ENCODE measurements at regions not wholly inside any gene's neighbourhood (a gene's known extent, or its start where the extent isn't known, plus 50 kb on each side); places are given as distances from the start of the nearest gene placed in this dataset.

GRCh38 chr12:127292736-127293135 lies 974.2 kb upstream of the TMEM132C start:
- TF ChIP-seq CTCF (conservative IDR thresholded peaks at IDR 0.05), result no peak
- Mint-ChIP-seq H3K36me3 (ENCODE audit: insufficient read depth in 1 of 3, low read depth in 3 of 3) (no peaks in the 10 kb centered on the region), H3K27ac (no peak overlapping the region), H3K9me3 (no peaks in the 10 kb centered on the region), H3K4me1 (peaks cover 2 to 4% of the 10 kb centered on the region in 2 experiments), H3K27me3 (ENCODE audit: low read depth) (peaks cover 5% of the 10 kb centered on the region), H3K4me3 (no peak overlapping the region)
- Histone ChIP-seq H3K4me1 (ENCODE audit: insufficient read depth, low read length) (no peaks in the 10 kb centered on the region), H3K18ac (ENCODE audit: insufficient read length, low read depth, low read length) (no peak overlapping the region), H3K27me3 (ENCODE audit: insufficient read depth, low read length) (no peaks in the 10 kb centered on the region), H3T11ph (ENCODE audit: low read length) (no peak overlapping the region), H3K27ac (ENCODE audit: insufficient read length, low read depth, low read length) (no peak overlapping the region), H2BK12ac (ENCODE audit: insufficient read length, low read depth, low read length) (no peak overlapping the region), H3K9ac (ENCODE audit: extremely low read depth, insufficient read length, low read length) (no peak overlapping the region), H3K4ac (ENCODE audit: low read depth, low read length) (no peak overlapping the region), H3K56ac (ENCODE audit: insufficient read length, low read depth, low read length) (no peak overlapping the region), H2AFZ (ENCODE audit: low read length) (no peak overlapping the region), H2AK5ac (ENCODE audit: insufficient read length, low read length) (no peak overlapping the region), H3K79me2 (ENCODE audit: insufficient read depth, low read length) (no peaks in the 10 kb centered on the region), H2BK120ac (ENCODE audit: low read depth, low read length, poor library complexity, severe bottlenecking) (no peak overlapping the region), H4K5ac (ENCODE audit: insufficient read length, low read depth, low read length) (no peak overlapping the region), H3K4me2 (ENCODE audit: insufficient read depth, insufficient read length, low read length) (no peak overlapping the region), H2BK20ac (ENCODE audit: low read depth, low read length, poor library complexity, severe bottlenecking) (no peak overlapping the region), H3K9me3 (ENCODE audit: control insufficient read depth, low read depth, low read length) (no peaks in the 10 kb centered on the region), H3K79me1 (ENCODE audit: insufficient read depth, low read depth, low read length, poor library complexity, severe bottlenecking) (no peaks in the 10 kb centered on the region), H4K91ac (ENCODE audit: insufficient read length, low read depth, low read length) (no peak overlapping the region), H2BK15ac (ENCODE audit: low read depth, low read length) (no peak overlapping the region), H4K20me1 (ENCODE audit: control insufficient read depth, insufficient read depth, insufficient read length) (no peaks in the 10 kb centered on the region), H2BK5ac (ENCODE audit: insufficient read length, low read length) (no peak overlapping the region), H4K8ac (replicated peaks; ENCODE audit: insufficient read length, low read depth, low read length) (no peak overlapping the region), H3K23ac (ENCODE audit: insufficient read length, low read depth, low read length) (no peak overlapping the region), H3K14ac (ENCODE audit: insufficient read depth, low read length) (no peak overlapping the region), H3K23me2 (ENCODE audit: insufficient read length, low read depth, low read length, poor library complexity, severe bottlenecking) (no peaks in the 10 kb centered on the region)
- DNase-seq, result no peak
- WGBS (ENCODE audit: extremely low coverage, insufficient read length, low lambda C conversion rate), result no CpG with 5 or more reads among the region's 6 CpGs

Data from H9 (cell line).